Endodermal cell (in vitro differentiated cells): ENCODE measurements at regions not wholly inside any gene's neighbourhood (a gene's known extent, or its start where the extent isn't known, plus 50 kb on each side); places are given as distances from the start of the nearest gene placed in this dataset.

Source experiments
- DNase-seq: peaks from one replicate; pipeline ENCODE4 v3.0.0-alpha.2; 2017
- H3K27ac ChIP-seq: 2 replicates; pipeline ENCODE4 v1.5.1; 2013; ENCODE audit warnings: mild to moderate bottlenecking, low read depth, low read length, moderate library complexity
- H3K27me3 ChIP-seq: 2 replicates; pipeline ENCODE4 v1.6.1; 2013; ENCODE audit warnings: mild to moderate bottlenecking, low read length, moderate library complexity; ENCODE audit not compliant: insufficient read depth, control insufficient read depth, poor library complexity, severe bottlenecking
- H3K36me3 ChIP-seq: 2 replicates; pipeline ENCODE4 v1.7.0; 2013; ENCODE audit warnings: mild to moderate bottlenecking, low read length, moderate library complexity; ENCODE audit not compliant: control insufficient read depth, insufficient read depth
- H3K4me1 ChIP-seq: one replicate; pipeline ENCODE4 v1.7.0; 2013; ENCODE audit warnings: low read length; ENCODE audit not compliant: control insufficient read depth, insufficient read depth
- H3K4me3 ChIP-seq: 2 replicates; pipeline ENCODE4 v1.5.1; 2013; ENCODE audit warnings: mild to moderate bottlenecking, low read length, moderate library complexity
- H3K9ac ChIP-seq: 2 replicates; pipeline ENCODE4 v1.6.1; 2013; ENCODE audit warnings: mild to moderate bottlenecking, low read length, moderate library complexity; ENCODE audit not compliant: poor library complexity, severe bottlenecking; ENCODE audit errors: extremely low read depth
- H3K9me3 ChIP-seq: 2 replicates; pipeline ENCODE4 v1.6.1; 2013; ENCODE audit warnings: mild to moderate bottlenecking, low read length, moderate library complexity; ENCODE audit not compliant: control insufficient read depth
- H3K27ac Mint-ChIP-seq: 2 replicates; pipeline ENCODE4 v1.8.0; 2020; ENCODE audit warnings: mixed read lengths
- H3K27me3 Mint-ChIP-seq: 2 replicates; pipeline ENCODE4 v1.8.0; 2021; ENCODE audit warnings: mild to moderate bottlenecking, mixed read lengths; ENCODE audit not compliant: insufficient read depth
- H3K36me3 Mint-ChIP-seq: 2 replicates; pipeline ENCODE4 v1.8.0; 2020; ENCODE audit warnings: low read depth, mixed read lengths
- H3K4me1 Mint-ChIP-seq: 2 replicates; pipeline ENCODE4 v1.8.0; 2020; ENCODE audit warnings: mixed read lengths
- H3K4me3 Mint-ChIP-seq: 2 replicates; pipeline ENCODE4 v1.8.0; 2020; ENCODE audit warnings: mild to moderate bottlenecking, moderate library complexity, mixed read lengths
- H3K9me3 Mint-ChIP-seq: 2 replicates; pipeline ENCODE4 v1.8.0; 2020; ENCODE audit warnings: mild to moderate bottlenecking, mixed read lengths
- CTCF ChIP-seq: fragments of 200-600 bp; sonication (generic); conservative IDR thresholded peaks from 2 replicates; pipeline ENCODE4 v1.5.0; 2021; ENCODE audit warnings: antibody characterized with exemption, mild to moderate bottlenecking
- WGBS, 2 experiments: methylation state at CpG; one replicate each; pipeline versions ENCODE4 v1.1.5 to v1.1.7; 2013; ENCODE audit warnings: missing lambda C conversion rate in 2 of 2, mixed read lengths in 1 of 2; ENCODE audit not compliant: insufficient coverage in 1 of 2, insufficient read length in 1 of 2; 5-methylcytosine and 5-hydroxymethylcytosine counted together

- Mint-ChIP-seq H3K4me3 (no peak overlapping the region), H3K9me3 (no peaks in the 10 kb centered on the region), H3K27me3 (peaks cover 2% of the 10 kb centered on the region), H3K4me1 (no peaks in the 10 kb centered on the region), H3K36me3 (no peaks in the 10 kb centered on the region), H3K27ac (no peak overlapping the region)
- Histone ChIP-seq H3K4me3 (no peak overlapping the region), H3K9me3 (no peaks in the 10 kb centered on the region), H3K4me1 (no peaks in the 10 kb centered on the region), H3K9ac (no peak overlapping the region), H3K27ac (no peak overlapping the region), H3K27me3 (no peaks in the 10 kb centered on the region), H3K36me3 (no peaks in the 10 kb centered on the region)
- DNase-seq, result no peak
- TF ChIP-seq CTCF, result no peak
Measured at GRCh38 chr9:3006851-3007250, 163.0 kb upstream of the PUM3 start.

- Mint-ChIP-seq H3K4me3 (no peak overlapping the region), H3K27me3 (peaks cover 2% of the 10 kb centered on the region), H3K36me3 (no peaks in the 10 kb centered on the region), H3K4me1 (no peaks in the 10 kb centered on the region), H3K27ac (no peak overlapping the region), H3K9me3 (peaks cover 1% of the 10 kb centered on the region)
- WGBS, 2 experiments, result 97 to 100% methylated on average over 1 of the region's 1 CpG
- TF ChIP-seq CTCF, result no peak
- Histone ChIP-seq H3K9ac (no peak overlapping the region), H3K27me3 (no peaks in the 10 kb centered on the region), H3K36me3 (no peaks in the 10 kb centered on the region), H3K4me3 (no peak overlapping the region), H3K4me1 (no peaks in the 10 kb centered on the region), H3K9me3 (no peaks in the 10 kb centered on the region), H3K27ac (no peak overlapping the region)
- DNase-seq, result no peak
Measured at GRCh38 chr9:3004572-3004971, 160.7 kb upstream of the PUM3 start.

- Histone ChIP-seq H3K36me3 (no peaks in the 10 kb centered on the region), H3K4me1 (no peaks in the 10 kb centered on the region), H3K9ac (no peak overlapping the region), H3K4me3 (no peak overlapping the region), H3K27ac (no peak overlapping the region), H3K9me3 (no peaks in the 10 kb centered on the region), H3K27me3 (no peaks in the 10 kb centered on the region)
- Mint-ChIP-seq H3K36me3 (no peaks in the 10 kb centered on the region), H3K4me1 (no peaks in the 10 kb centered on the region), H3K27ac (no peak overlapping the region), H3K4me3 (no peak overlapping the region), H3K27me3 (peaks cover 2% of the 10 kb centered on the region), H3K9me3 (peaks cover 1% of the 10 kb centered on the region)
- DNase-seq, result no peak
- TF ChIP-seq CTCF, result no peak
Measured at GRCh38 chr9:3001311-3001710, 157.4 kb upstream of the PUM3 start.
